Neural crest cell (in vitro differentiated cells): ENCODE measurements at regions not wholly inside any gene's neighbourhood (a gene's known extent, or its start where the extent isn't known, plus 50 kb on each side); places are given as distances from the start of the nearest gene placed in this dataset.

Experiments
- DNase-seq: peaks from one replicate; pipeline ENCODE4 v3.0.0; 2021; ENCODE audit warnings: low read depth, mixed read lengths, low spot score
- H3K27ac Mint-ChIP-seq: one replicate; pipeline ENCODE4 v1.8.0; 2021; ENCODE audit warnings: mild to moderate bottlenecking, mixed read lengths; ENCODE audit not compliant: unreplicated experiment
- H3K27me3 Mint-ChIP-seq: 2 replicates; pipeline ENCODE4 v1.8.0; 2021; ENCODE audit warnings: low read depth, mild to moderate bottlenecking, mixed read lengths
- H3K36me3 Mint-ChIP-seq: 2 replicates; pipeline ENCODE4 v1.8.0; 2021; ENCODE audit warnings: low read depth, mild to moderate bottlenecking, mixed read lengths
- H3K4me1 Mint-ChIP-seq: 2 replicates; pipeline ENCODE4 v1.8.0; 2021; ENCODE audit warnings: mixed read lengths
- H3K4me3 Mint-ChIP-seq: one replicate; pipeline ENCODE4 v1.8.0; 2021; ENCODE audit warnings: mild to moderate bottlenecking, mixed read lengths
- H3K9me3 Mint-ChIP-seq: 2 replicates; pipeline ENCODE4 v1.8.0; 2021; ENCODE audit warnings: mixed read lengths
- TF ChIP-seq, protein P1 (sequence below): fragments of 200-600 bp; sonication (generic); conservative IDR thresholded peaks from 2 replicates; pipeline ENCODE4 v1.5.0; 2021; ENCODE audit warnings: antibody characterized with exemption, mild to moderate bottlenecking

DNA sequence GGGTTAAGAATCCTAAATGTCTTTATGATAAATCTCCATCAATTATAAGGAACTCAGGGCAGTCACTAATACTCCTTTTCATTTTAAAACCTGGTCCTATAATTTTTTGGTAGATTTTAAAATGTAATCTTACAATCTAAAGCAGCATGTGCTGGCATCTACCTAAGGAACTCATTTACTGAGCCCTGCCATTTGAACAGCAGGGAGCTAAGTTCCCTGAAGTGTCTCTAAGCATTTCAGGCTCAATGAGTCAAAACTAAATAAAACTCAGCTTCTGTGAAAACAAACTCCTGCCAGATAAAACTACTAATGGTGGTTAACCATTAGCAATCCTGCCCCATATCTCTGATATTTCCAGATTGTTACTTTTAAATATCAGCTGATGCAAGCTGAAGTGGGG is 1371.8 kb upstream of the PRMT6 start:
- Mint-ChIP-seq H3K27ac (no peak overlapping the region), H3K9me3 (peaks cover 2% of the 10 kb centered on the region), H3K4me3 (no peak overlapping the region), H3K27me3 (no peaks in the 10 kb centered on the region), H3K4me1 (no peaks in the 10 kb centered on the region), H3K36me3 (no peaks in the 10 kb centered on the region)
- TF ChIP-seq, protein P1, sequence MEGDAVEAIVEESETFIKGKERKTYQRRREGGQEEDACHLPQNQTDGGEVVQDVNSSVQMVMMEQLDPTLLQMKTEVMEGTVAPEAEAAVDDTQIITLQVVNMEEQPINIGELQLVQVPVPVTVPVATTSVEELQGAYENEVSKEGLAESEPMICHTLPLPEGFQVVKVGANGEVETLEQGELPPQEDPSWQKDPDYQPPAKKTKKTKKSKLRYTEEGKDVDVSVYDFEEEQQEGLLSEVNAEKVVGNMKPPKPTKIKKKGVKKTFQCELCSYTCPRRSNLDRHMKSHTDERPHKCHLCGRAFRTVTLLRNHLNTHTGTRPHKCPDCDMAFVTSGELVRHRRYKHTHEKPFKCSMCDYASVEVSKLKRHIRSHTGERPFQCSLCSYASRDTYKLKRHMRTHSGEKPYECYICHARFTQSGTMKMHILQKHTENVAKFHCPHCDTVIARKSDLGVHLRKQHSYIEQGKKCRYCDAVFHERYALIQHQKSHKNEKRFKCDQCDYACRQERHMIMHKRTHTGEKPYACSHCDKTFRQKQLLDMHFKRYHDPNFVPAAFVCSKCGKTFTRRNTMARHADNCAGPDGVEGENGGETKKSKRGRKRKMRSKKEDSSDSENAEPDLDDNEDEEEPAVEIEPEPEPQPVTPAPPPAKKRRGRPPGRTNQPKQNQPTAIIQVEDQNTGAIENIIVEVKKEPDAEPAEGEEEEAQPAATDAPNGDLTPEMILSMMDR, result no peak
- no peak for DNase-seq

- TF ChIP-seq, protein P1, result no peak
- no peak overlapping the region for H3K4me3 Mint-ChIP-seq
These were observed 1370.4 kb upstream of the PRMT6 start for GRCh38 chr1:105686026-105686425.

GRCh38 chr1:105686874-105687690 is 1369.4 kb upstream of the PRMT6 start:
- H3K27ac Mint-ChIP-seq, result no peak overlapping the region
- no peaks in the 10 kb centered on the region for H3K9me3 Mint-ChIP-seq
- TF ChIP-seq, protein P1, result no peak
- no peaks in the 10 kb centered on the region for H3K27me3 Mint-ChIP-seq
- no peak overlapping the region for H3K4me3 Mint-ChIP-seq
- no peaks in the 10 kb centered on the region for H3K36me3 Mint-ChIP-seq
- no peak for DNase-seq
- H3K4me1 Mint-ChIP-seq, result no peaks in the 10 kb centered on the region

More at GRCh38 chr1:105686026-105686425, 1370.4 kb upstream of the PRMT6 start:
- H3K4me1 Mint-ChIP-seq, result no peaks in the 10 kb centered on the region
- H3K27ac Mint-ChIP-seq, result no peak overlapping the region
- no peaks in the 10 kb centered on the region for H3K9me3 Mint-ChIP-seq
- H3K27me3 Mint-ChIP-seq, result no peaks in the 10 kb centered on the region
- no peak for DNase-seq
- no peaks in the 10 kb centered on the region for H3K36me3 Mint-ChIP-seq

DNA sequence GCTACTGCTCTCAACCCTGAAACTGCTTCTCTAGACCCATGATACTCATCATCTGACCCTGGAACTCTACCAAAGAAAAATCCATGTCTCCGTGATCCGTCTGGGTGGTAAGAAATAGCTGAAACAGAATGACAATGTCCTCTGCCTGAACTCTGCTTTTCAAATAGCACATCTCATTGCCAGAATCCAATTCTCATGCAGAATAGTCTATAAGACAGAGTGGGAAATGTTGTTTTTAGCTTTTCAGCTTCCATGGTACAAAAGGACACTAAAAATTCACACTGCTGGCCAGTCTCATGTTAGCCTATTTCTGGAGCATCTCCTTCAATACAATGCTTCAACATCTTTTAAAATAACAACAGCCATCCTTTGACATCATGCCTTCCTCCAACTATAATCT is 1355.8 kb upstream of the PRMT6 start:
- Mint-ChIP-seq H3K4me1 (no peaks in the 10 kb centered on the region), H3K36me3 (no peaks in the 10 kb centered on the region), H3K9me3 (no peaks in the 10 kb centered on the region), H3K4me3 (no peak overlapping the region), H3K27ac (no peak overlapping the region), H3K27me3 (peaks cover 12% of the 10 kb centered on the region)
- TF ChIP-seq, protein P1, result no peak
- DNase-seq, result no peak

DNA sequence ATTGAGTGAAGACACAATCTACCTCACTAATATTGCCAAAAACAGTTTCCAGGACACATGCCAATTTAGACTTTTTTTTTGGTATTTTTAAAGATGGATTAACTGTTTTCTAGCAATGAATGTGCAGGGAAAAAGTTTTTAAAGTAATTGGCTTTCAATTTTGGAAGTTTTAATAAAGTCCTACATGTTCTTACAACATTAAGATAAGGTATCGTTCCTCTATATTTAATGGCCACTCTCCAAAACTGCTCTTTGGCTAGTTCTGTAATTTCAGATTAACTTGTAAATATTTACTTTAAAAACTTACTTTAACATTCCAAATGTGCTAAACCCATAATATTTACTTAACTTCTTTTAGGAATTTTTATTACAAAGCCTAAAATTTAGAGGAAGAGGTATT is 1332.2 kb upstream of the PRMT6 start:
- TF ChIP-seq, protein P1, result no peak

More for the DNA sequence above, 1332.2 kb upstream of the PRMT6 start:
- Mint-ChIP-seq H3K27me3 (peaks cover 10% of the 10 kb centered on the region), H3K4me1 (no peaks in the 10 kb centered on the region), H3K27ac (no peak overlapping the region), H3K4me3 (no peak overlapping the region), H3K36me3 (no peaks in the 10 kb centered on the region), H3K9me3 (no peaks in the 10 kb centered on the region)
- no peak for DNase-seq
